ENCODE measurements at regions not wholly inside any gene's neighbourhood (a gene's known extent, or its start where the extent isn't known, plus 50 kb on each side); places are given as distances from the start of the nearest gene placed in this dataset.
A peak's percentile ranks its signal among the peaks of the same experiment; 100 is the strongest.

DNA sequence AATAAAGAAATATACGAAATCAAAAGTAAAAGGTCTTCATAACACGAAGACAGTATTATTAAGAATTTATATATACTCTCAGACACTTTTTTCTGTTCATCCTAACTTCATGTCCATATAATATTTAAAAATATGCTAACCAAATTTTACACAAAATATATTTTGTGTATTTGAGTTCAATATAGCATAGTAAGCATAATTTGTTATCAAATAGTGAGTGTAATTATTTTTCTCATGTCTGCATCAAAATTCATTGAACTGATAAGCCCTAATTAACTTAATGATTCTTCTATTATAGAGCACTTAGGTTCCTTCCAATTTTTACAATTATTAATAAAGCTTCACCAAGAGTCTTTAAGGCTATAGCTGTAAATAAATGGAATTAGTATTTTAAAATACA is 99.7 kb upstream of the SYT1 start:
- no peak overlapping the region for H3K4me3 ChIP-seq (ENCODE audit: low read length)
- TF ChIP-seq, protein P1, sequence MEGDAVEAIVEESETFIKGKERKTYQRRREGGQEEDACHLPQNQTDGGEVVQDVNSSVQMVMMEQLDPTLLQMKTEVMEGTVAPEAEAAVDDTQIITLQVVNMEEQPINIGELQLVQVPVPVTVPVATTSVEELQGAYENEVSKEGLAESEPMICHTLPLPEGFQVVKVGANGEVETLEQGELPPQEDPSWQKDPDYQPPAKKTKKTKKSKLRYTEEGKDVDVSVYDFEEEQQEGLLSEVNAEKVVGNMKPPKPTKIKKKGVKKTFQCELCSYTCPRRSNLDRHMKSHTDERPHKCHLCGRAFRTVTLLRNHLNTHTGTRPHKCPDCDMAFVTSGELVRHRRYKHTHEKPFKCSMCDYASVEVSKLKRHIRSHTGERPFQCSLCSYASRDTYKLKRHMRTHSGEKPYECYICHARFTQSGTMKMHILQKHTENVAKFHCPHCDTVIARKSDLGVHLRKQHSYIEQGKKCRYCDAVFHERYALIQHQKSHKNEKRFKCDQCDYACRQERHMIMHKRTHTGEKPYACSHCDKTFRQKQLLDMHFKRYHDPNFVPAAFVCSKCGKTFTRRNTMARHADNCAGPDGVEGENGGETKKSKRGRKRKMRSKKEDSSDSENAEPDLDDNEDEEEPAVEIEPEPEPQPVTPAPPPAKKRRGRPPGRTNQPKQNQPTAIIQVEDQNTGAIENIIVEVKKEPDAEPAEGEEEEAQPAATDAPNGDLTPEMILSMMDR (IDR thresholded peaks at IDR 0.05; ENCODE audit: insufficient read depth, low read depth, low read length, missing control alignments), result no peak
- DNase-seq (ENCODE audit: low read depth), result no peak

DNA sequence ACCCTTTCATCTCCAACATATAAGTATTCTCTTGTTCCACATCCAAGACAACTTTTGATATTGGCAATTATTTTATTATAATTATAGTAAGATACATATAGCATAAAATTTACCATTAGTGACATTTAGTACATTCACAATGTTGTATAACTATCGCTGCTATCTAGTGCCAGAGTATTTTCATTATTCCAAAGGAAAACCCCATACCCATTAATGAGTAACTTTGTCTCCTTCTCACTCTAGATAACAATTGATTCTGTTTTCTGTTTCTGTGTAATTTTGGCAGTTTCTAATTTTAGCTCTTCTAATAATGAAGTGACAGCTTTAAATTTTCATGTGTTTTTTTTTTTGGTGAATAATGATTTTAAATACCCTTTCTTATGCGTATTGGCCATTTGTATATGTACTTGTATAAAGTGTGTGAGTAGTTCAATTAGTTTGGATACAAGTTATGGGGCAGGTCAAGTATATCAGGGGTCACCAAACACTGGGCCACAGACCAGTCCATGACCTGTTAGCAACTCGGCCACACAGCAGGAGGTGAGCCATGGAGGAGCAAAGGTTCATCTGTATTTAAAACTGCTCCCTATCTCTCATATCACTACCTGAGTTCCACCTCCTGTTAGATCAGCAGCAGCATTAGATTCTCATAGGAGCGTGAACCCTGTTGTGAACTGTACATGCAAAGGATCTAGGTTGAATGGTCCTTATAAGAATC is 97.2 kb upstream of the SYT1 start:
- H3K4me3 ChIP-seq (ENCODE audit: low read length), result no peak overlapping the region
- DNase-seq (ENCODE audit: low read depth), result no peak
- TF ChIP-seq, protein P1 (IDR thresholded peaks at IDR 0.05; ENCODE audit: insufficient read depth, low read depth, low read length, missing control alignments), result no peak

GRCh38 chr12:78778339-78778738 is 86.2 kb upstream of the SYT1 start:
- TF ChIP-seq, protein P1 (IDR thresholded peaks at IDR 0.05; ENCODE audit: insufficient read depth, low read depth, low read length, missing control alignments), result no peak
- peak; percentile 4 for DNase-seq (ENCODE audit: low read depth)
- H3K4me3 ChIP-seq (ENCODE audit: low read length), result no peak overlapping the region

GRCh38 chr12:78787576-78787975 is 77.0 kb upstream of the SYT1 start:
- H3K4me3 ChIP-seq (ENCODE audit: low read length), result no peak overlapping the region
- TF ChIP-seq, protein P1 (IDR thresholded peaks at IDR 0.05; ENCODE audit: insufficient read depth, low read depth, low read length, missing control alignments), result no peak
- DNase-seq (ENCODE audit: low read depth), result no peak

DNA sequence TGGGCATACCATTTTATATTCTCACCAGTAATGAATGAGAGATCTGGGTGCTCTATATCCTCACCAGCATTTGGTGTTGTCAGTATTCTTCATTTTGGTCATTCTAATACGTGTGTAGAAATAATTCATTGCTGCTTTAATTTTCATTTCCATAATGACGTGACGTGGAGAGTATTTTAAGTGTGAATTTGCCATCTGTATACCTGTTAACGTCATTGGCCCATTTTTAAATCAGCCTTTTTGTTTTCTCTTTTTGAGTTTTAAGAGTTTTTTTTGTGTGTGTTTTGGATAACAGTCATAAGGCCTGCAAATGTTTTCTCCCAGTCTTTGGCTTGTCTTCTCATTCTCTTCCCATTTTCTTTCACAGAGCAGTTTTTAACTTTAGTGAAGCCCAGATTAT is 74.4 kb upstream of the SYT1 start:
- no peak overlapping the region for H3K4me3 ChIP-seq (ENCODE audit: low read length)
- DNase-seq (ENCODE audit: low read depth), result no peak
- TF ChIP-seq, protein P1 (IDR thresholded peaks at IDR 0.05; ENCODE audit: insufficient read depth, low read depth, low read length, missing control alignments), result no peak

DNA sequence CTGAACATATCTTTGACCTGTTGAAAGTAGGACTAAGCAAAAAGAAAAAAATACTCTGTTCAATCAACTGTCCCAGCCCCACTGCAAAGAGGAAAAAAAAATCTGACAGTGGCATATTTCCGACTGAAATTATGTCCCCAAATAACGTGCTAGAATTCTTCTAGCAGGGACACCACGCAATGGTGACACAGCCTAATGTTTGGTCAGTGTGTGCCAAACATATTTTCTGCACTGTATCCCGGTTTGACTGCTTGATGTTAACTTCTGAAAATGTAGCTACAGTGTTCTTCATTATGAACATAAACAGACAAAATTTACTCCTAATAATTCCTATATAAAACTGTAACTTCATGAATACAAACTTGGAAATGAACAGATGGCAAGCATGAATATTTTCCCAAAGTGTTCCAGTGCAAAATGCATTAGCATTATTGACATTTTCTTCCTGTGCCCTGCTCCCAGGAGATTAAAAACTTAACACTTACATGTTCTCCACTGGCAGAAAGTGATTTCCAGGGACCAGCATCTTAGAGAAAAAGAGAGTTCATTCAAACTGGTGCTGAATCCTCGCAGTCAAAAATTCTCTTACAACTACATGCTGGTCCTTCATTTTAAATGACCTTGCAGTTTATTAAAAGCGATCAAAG is 72.4 kb upstream of the SYT1 start:
- no peak overlapping the region for H3K4me3 ChIP-seq (ENCODE audit: low read length)
- DNase-seq (ENCODE audit: low read depth), result no peak
- TF ChIP-seq, protein P1 (IDR thresholded peaks at IDR 0.05; ENCODE audit: insufficient read depth, low read depth, low read length, missing control alignments), result no peak

- TF ChIP-seq, protein P1 (IDR thresholded peaks at IDR 0.05; ENCODE audit: insufficient read depth, low read depth, low read length, missing control alignments), result no peak
- no peak for DNase-seq (ENCODE audit: low read depth)
- H3K4me3 ChIP-seq (ENCODE audit: low read length), result no peak overlapping the region
Measured at GRCh38 chr12:78793491-78793890, 71.1 kb upstream of the SYT1 start.

Data from epithelial cell of esophagus (primary cell).